Muscle layer of colon (tissue), 2 donors: ENCODE measurements at regions not wholly inside any gene's neighbourhood (a gene's known extent, or its start where the extent isn't known, plus 50 kb on each side); places are given as distances from the start of the nearest gene placed in this dataset.

Source experiments
- H3K27ac ChIP-seq: one replicate; pipeline ENCODE4 v1.7.0; 2013; ENCODE audit warnings: low read depth, mild to moderate bottlenecking, low read length, moderate library complexity
- H3K27me3 ChIP-seq, 2 donors: one replicate each; pipeline ENCODE4 v1.7.0; 2013; ENCODE audit warnings: low read length in 2 of 2, mild to moderate bottlenecking in 2 of 2; ENCODE audit not compliant: insufficient read depth in 2 of 2, control insufficient read depth in 1 of 2
- H3K36me3 ChIP-seq: one replicate; pipeline ENCODE4 v1.7.0; 2013; ENCODE audit warnings: mild to moderate bottlenecking, low read length; ENCODE audit not compliant: insufficient read depth
- H3K4me1 ChIP-seq: one replicate; pipeline ENCODE4 v1.7.0; 2013; ENCODE audit warnings: mild to moderate bottlenecking, low read length; ENCODE audit not compliant: insufficient read depth
- H3K4me3 ChIP-seq, 2 donors: one replicate each; pipeline ENCODE4 v1.7.0; 2013; ENCODE audit warnings: low read length in 2 of 2, low read depth in 1 of 2, mild to moderate bottlenecking in 1 of 2, moderate library complexity in 1 of 2
- H3K9ac ChIP-seq: one replicate; pipeline ENCODE4 v1.7.0; 2013; ENCODE audit warnings: low read length
- H3K9me3 ChIP-seq: one replicate; pipeline ENCODE4 v1.7.0; 2013; ENCODE audit warnings: mild to moderate bottlenecking, low read length
- donor health status: abdominal sarcoma.
- donor health status: Adenocarcinoma of cecum.

DNA sequence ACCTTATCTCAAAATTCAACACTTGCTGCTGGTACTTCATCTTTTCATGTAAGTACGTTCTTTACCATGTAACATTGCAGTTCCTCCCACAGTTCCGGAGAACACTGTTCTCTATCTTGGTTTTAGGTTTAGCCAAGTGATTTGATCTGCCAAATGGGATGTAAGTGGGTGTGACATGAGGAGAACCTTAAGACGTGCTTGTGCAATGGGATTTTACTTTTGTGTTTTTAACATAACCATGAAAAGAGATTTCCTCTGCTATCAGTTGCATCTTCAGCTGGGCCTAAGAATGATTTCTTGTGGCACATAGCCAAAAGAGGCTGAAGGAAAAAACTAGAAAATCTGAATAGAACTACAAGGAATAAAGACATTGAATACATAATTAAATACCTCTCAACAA lies 894.5 kb upstream of the ALCAM start:
- no peak overlapping the region for H3K4me3 ChIP-seq
- no peaks in the 10 kb centered on the region for H3K36me3 ChIP-seq
- no peaks in the 10 kb centered on the region for H3K27me3 ChIP-seq
- H3K4me1 ChIP-seq, result no peaks in the 10 kb centered on the region
- H3K9me3 ChIP-seq, result no peaks in the 10 kb centered on the region
- no peak overlapping the region for H3K27ac ChIP-seq
- no peak overlapping the region for H3K9ac ChIP-seq

DNA sequence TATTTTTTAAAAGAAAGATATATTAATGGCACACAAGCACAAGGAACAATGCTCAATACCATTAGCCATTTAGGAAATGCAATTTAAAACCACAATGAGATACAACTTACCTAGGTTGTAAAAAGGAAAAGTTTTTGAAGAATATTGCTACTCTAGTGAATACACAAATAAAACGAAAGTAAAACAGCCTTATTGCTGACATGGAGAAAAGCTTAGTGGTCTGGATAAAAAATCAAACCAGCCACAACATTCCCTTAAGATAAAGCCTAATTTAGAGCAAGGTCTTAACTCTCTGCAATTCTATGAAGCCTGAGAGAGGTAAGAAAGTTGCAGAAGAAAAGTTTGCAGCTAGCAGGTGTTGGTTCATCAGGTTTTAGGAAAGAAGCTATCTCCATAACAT lies 892.7 kb upstream of the ALCAM start:
- Histone ChIP-seq H3K27me3 (no peaks in the 10 kb centered on the region), H3K9me3 (no peaks in the 10 kb centered on the region), H3K4me1 (no peaks in the 10 kb centered on the region), H3K9ac (no peak overlapping the region), H3K4me3 (no peak overlapping the region), H3K36me3 (no peaks in the 10 kb centered on the region), H3K27ac (no peak overlapping the region)

DNA sequence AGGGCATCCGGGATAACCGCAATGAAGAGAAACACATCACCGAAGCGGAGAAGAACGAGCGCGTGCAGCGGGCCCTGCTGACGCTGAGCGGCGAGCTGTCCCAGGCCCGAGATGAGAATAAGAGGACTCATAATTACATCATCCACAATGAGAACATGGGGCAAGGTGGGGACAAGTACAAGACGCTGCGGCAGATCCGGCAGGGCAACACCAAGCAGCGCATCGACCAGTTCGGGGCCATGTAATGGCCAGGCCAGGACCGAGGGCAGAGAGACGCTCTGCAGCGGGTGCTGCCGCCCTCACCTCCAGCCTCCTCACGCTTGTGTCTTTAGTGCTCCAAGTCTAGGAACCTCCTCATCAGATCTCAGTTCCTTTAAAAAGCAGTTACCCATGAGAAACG lies 863.7 kb upstream of the ALCAM start:
- H3K9me3 ChIP-seq, result no peaks in the 10 kb centered on the region
- H3K27ac ChIP-seq, result no peak overlapping the region
- H3K27me3 ChIP-seq, result no peaks in the 10 kb centered on the region
- no peaks in the 10 kb centered on the region for H3K36me3 ChIP-seq
- no peaks in the 10 kb centered on the region for H3K4me1 ChIP-seq
- no peak overlapping the region for H3K9ac ChIP-seq
- H3K4me3 ChIP-seq, result no peak overlapping the region

DNA sequence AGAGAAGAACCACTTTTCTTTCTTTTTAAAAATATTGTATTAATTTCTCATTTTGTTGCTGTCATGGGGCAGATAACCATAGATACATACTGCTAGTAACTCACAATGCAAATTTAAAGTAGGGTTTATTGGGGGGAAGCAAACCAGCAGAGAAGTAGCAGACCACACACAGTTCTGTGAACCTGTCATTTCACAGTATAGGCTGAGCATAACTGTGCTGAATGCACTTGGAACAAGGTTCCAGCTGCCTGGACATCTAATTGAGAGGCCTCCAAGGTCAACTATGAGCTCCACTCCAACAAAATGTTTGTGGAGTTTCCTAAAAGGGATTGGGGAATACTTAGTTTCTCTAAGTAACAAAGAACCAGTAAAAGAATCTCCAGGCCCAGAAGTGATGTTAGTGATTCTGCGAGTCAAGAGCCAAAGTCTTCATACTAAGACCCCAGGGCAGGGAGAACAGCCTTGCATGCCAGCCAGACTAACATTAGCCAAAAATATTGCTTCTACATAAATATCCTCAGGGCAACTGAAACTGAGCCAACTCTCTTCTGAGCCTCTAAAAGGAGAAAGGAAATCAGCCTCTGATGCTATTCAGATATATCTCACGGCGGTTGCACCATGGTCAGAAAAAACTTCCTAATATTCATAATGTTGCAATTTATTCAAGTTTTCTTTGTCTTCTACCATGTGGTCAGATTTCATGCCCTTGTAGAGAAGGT lies 856.4 kb upstream of the ALCAM start:
- Histone ChIP-seq H3K9me3 (no peaks in the 10 kb centered on the region), H3K4me3 (no peak overlapping the region), H3K27me3 (no peaks in the 10 kb centered on the region), H3K36me3 (no peaks in the 10 kb centered on the region), H3K9ac (no peak overlapping the region), H3K4me1 (no peaks in the 10 kb centered on the region), H3K27ac (no peak overlapping the region)

DNA sequence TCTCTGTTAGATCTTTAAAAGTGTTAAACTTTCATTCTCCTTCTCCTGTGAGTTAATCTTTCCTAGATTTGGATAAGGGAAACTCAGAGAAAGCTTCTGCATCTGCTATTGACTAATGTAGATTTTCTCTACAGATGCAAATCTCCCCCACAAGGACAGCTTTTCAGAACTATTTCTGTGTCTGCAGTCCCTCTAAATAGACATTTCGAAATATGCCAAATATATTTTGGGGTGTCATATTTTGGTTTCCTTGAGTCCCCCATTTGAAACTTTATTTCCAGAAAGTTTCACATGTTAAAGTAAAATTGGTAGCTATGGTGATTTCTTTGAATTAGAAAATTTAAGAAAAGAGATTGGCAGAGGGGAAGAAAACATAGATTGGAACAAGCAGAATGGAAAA lies 852.3 kb upstream of the ALCAM start:
- Histone ChIP-seq H3K9me3 (no peaks in the 10 kb centered on the region), H3K27me3 (no peaks in the 10 kb centered on the region), H3K9ac (no peak overlapping the region)

DNA sequence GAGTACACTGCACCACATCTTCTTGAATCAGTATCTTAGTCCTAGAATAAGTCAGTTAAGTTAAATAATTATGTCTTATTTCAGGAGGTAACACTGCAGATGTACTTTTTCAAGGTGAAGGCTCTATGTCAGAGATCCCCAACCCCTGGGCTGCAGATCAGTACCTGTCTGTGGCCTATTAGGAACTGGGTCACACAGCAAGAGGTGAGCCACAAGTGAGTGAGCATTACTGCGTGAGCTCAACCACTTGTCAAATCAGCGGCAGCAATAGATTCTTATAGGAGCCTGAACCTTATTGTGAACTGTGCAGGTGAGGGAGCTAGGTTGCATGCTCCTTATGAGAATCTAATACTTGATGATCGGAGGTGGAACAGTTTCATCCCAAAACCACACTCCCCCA lies 851.9 kb upstream of the ALCAM start:
- no peaks in the 10 kb centered on the region for H3K36me3 ChIP-seq
- no peak overlapping the region for H3K27ac ChIP-seq
- no peaks in the 10 kb centered on the region for H3K9me3 ChIP-seq
- no peak overlapping the region for H3K4me3 ChIP-seq
- H3K9ac ChIP-seq, result no peak overlapping the region
- no peaks in the 10 kb centered on the region for H3K4me1 ChIP-seq
- H3K27me3 ChIP-seq, result no peaks in the 10 kb centered on the region

More for the DNA sequence above, 852.3 kb upstream of the ALCAM start:
- Histone ChIP-seq H3K4me1 (no peaks in the 10 kb centered on the region), H3K36me3 (no peaks in the 10 kb centered on the region), H3K4me3 (no peak overlapping the region), H3K27ac (no peak overlapping the region)

DNA sequence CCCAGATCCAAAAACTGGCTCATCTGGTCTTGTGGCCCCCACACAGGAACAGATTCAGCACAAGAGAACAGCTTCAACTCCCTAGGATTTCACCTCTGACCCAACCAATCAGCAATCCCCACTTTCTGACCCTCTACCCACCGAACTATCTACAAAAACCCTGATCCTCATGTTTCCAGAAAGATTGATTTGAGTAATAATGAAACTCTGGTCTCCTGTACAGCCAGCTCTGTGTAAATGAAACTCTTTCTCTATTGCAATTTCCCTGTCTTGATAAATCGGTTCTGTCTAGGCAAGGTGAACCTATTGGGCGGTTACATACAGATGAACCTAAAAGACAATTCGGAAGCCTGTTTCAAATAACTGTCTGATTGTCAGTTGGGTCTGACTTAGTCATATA lies 847.6 kb upstream of the ALCAM start:
- H3K9ac ChIP-seq, result no peak overlapping the region
- no peaks in the 10 kb centered on the region for H3K9me3 ChIP-seq
- no peaks in the 10 kb centered on the region for H3K27me3 ChIP-seq
- H3K4me1 ChIP-seq, result no peaks in the 10 kb centered on the region
- H3K36me3 ChIP-seq, result no peaks in the 10 kb centered on the region
- no peak overlapping the region for H3K27ac ChIP-seq
- no peak overlapping the region for H3K4me3 ChIP-seq

DNA sequence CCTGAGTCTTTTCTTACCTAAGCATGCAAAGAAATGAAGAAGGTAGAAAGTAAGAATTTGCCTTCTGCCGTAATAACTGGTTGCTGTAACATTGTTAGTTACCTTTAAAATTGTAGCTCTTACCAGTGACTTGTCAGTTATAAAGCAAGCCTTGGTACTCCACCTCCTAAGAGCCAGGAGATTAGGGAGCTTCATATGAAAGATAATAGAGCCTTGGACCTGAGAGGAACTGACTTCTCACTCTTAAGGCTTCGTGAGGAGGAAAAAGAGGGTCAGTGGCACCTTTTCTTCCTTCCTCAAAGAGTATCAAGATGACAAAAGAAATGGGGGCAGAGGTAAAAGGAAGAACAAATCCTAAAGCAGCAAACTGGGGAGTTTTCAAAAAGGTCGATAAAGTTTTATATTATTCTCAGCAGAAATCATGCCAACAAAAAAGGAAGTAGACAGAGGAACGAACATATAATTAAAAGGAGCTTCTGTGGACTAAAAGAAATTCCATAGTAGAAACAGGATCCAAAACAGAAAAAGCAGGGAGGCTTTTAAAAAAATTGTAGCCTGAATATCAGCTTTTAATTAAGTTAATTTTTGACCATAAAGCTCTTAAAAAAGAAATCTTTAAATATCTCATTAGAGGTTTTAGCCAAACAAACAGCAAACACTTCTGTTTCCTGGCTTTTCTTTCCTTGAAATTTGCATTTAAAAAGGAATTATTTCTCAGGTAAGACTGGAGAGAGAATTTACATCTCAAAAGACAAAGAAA lies 847.1 kb upstream of the ALCAM start:
- Histone ChIP-seq H3K27ac (no peak overlapping the region), H3K4me3 (no peak overlapping the region), H3K9me3 (no peaks in the 10 kb centered on the region), H3K9ac (no peak overlapping the region), H3K4me1 (no peaks in the 10 kb centered on the region), H3K27me3 (no peaks in the 10 kb centered on the region), H3K36me3 (no peaks in the 10 kb centered on the region)

DNA sequence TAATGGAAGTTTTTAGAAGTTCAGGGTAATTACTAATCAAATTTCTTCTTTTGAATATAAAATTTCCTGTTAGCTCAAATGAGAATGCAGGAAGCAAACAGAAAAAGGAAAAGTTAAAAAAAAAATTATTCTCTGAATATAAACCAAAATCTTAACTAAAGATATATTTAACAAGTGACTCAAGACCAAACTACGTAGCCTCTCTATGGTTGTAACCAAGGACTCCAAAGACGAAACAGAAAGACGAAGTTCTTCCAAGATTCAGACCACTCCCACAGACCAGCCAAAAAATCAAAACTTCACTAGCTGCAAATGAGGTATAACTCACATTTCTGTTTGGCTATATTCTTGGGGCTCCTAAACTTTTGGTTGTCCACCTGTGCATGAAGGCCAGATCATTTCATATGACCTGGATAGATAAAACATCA lies 846.5 kb upstream of the ALCAM start:
- no peak overlapping the region for H3K4me3 ChIP-seq
- H3K9me3 ChIP-seq, result no peaks in the 10 kb centered on the region
- no peaks in the 10 kb centered on the region for H3K4me1 ChIP-seq
- H3K9ac ChIP-seq, result no peak overlapping the region
- no peaks in the 10 kb centered on the region for H3K27me3 ChIP-seq
- no peaks in the 10 kb centered on the region for H3K36me3 ChIP-seq
- H3K27ac ChIP-seq, result no peak overlapping the region

DNA sequence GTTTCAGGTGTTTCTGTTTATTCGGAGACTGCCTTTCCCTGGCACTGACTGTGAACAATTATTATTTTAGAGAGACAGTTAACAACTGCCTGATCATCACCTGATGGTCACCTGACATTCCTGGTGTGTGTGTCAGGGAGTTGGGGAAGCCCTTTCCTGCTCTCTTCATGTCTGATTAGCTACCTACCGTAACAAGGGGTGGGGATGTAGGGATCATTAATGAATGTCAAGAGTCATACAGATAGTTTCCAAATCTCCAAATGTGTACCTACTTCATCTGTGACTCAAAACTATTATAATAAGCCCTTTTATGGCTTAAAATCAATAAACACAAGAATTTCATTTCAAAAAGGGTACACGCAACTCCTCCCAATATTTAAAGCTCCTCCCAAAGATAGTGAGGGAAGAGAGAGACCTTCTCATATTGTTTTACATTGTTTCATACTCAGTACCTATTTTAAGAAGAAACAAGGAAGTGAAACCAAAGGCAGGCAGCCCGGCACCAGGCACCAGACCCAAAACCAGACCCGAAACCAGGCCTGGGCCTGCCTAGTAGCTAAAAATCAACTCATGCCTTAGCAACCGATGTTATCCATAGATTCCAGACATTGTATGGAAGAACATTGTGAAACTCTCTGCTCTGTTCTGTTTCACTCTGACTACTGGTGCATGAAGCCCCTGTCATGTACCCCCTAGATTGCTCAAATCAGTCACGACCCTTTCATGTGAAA lies 844.9 kb upstream of the ALCAM start:
- H3K4me3 ChIP-seq, result no peak overlapping the region
- no peaks in the 10 kb centered on the region for H3K27me3 ChIP-seq
- no peaks in the 10 kb centered on the region for H3K4me1 ChIP-seq
- no peak overlapping the region for H3K9ac ChIP-seq
- H3K27ac ChIP-seq, result no peak overlapping the region
- H3K9me3 ChIP-seq, result no peaks in the 10 kb centered on the region
- H3K36me3 ChIP-seq, result no peaks in the 10 kb centered on the region

DNA sequence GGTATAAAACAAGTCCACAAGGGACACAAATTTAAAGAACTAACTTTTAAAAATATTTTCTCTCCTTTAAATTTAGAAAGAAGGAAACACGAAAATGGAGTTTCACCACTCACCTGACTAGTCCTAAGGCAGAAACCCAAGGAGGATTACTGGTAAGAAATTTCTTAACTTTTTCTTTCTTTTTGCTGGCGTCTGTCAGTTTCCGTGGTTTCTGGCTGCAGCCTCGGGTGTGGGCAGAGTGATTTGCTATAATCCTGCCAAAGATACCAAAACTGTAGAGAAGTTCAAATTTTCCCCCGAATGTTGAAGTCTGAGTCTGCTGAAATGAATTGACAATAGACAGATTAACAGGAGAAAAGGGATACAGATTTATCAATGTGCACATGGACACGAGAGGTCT lies 843.6 kb upstream of the ALCAM start:
- H3K4me1 ChIP-seq, result no peaks in the 10 kb centered on the region
- no peaks in the 10 kb centered on the region for H3K27me3 ChIP-seq
- no peaks in the 10 kb centered on the region for H3K9me3 ChIP-seq
- H3K27ac ChIP-seq, result no peak overlapping the region
- H3K36me3 ChIP-seq, result no peaks in the 10 kb centered on the region
- H3K9ac ChIP-seq, result no peak overlapping the region
- H3K4me3 ChIP-seq, result no peak overlapping the region
